GM18519 (cell line): ENCODE measurements at regions not wholly inside any gene's neighbourhood (a gene's known extent, or its start where the extent isn't known, plus 50 kb on each side); places are given as distances from the start of the nearest gene placed in this dataset.

Source experiments
- ATAC-seq: cut with Tn5 transposase; IDR thresholded peaks from one replicate; pipeline ENCODE4 v1.9.1; 2021; ENCODE audit warnings: mild to moderate bottlenecking, moderate library complexity; ENCODE audit not compliant: unreplicated experiment, low FRiP score

- no peak for ATAC-seq
Observed at GRCh38 chr6:4470698-4471210, 305.4 kb upstream of the CDYL start.

GRCh38 chr6:4466769-4467480 is 309.3 kb upstream of the CDYL start:
- ATAC-seq, result no peak

- no peak for ATAC-seq
Observed at GRCh38 chr6:4466261-4466660, 309.9 kb upstream of the CDYL start.

GRCh38 chr6:4464638-4465037 is 311.6 kb upstream of the CDYL start:
- ATAC-seq, result no peak

- no peak for ATAC-seq
Observed at GRCh38 chr6:4463236-4463635, 313.0 kb upstream of the CDYL start.

- ATAC-seq, result no peak
Observed at GRCh38 chr6:4460586-4461475, 315.4 kb upstream of the CDYL start.

GRCh38 chr6:4459996-4460395 is 316.2 kb upstream of the CDYL start:
- ATAC-seq, result no peak

GRCh38 chr6:4459032-4459431 is 317.2 kb upstream of the CDYL start:
- ATAC-seq, result no peak

- ATAC-seq, result no peak
Observed at GRCh38 chr6:4451718-4452117, 316.3 kb upstream of the ECI2 start.

GRCh38 chr6:4451081-4451480 is 315.7 kb upstream of the ECI2 start:
- no peak for ATAC-seq

GRCh38 chr6:4450237-4450636 is 314.9 kb upstream of the ECI2 start:
- no peak for ATAC-seq

GRCh38 chr6:4449409-4449808 is 314.0 kb upstream of the ECI2 start:
- ATAC-seq, result no peak

GRCh38 chr6:4448841-4449240 is 313.5 kb upstream of the ECI2 start:
- no peak for ATAC-seq

GRCh38 chr6:4447639-4448330 is 312.4 kb upstream of the ECI2 start:
- no peak for ATAC-seq

- ATAC-seq, result no peak
Observed at GRCh38 chr6:4446982-4447381, 311.6 kb upstream of the ECI2 start.

GRCh38 chr6:4441981-4442434 is 306.6 kb upstream of the ECI2 start:
- ATAC-seq, result no peak

GRCh38 chr6:4439159-4439558 is 303.8 kb upstream of the ECI2 start:
- no peak for ATAC-seq

- no peak for ATAC-seq
Observed at GRCh38 chr6:4437342-4437741, 302.0 kb upstream of the ECI2 start.

GRCh38 chr6:4435981-4436445 is 300.6 kb upstream of the ECI2 start:
- ATAC-seq, result no peak

- no peak for ATAC-seq
Observed at GRCh38 chr6:4434655-4435054, 299.3 kb upstream of the ECI2 start.

GRCh38 chr6:4433199-4433598 is 297.8 kb upstream of the ECI2 start:
- no peak for ATAC-seq
